ENCODE measurements at regions not wholly inside any gene's neighbourhood (a gene's known extent, or its start where the extent isn't known, plus 50 kb on each side); places are given as distances from the start of the nearest gene placed in this dataset.

DNA sequence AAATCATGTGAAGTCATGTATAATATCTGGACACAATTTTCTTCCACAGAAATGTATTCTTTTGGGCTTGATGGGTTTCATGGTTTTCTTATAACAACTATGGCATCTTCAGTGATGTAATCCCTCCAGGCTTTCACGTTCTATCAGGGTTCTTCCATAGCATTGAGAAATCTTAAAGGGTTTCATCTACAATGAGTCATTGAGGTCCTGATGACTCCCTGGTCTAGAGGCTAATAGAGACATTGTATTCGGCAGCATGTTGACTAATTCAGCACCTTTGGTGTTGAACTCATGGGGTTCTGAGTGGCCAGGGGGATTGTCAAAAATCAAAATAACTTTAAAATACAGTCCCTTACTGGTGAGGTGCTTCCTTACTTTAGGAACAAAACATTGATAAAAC, 614.0 kb upstream of the CRIM1 start:
- Mint-ChIP-seq H3K9me3 (ENCODE audit: low read depth) (peaks cover 7% of the 10 kb centered on the region), H3K36me3 (ENCODE audit: insufficient read depth) (no peaks in the 10 kb centered on the region), H3K4me1 (ENCODE audit: low read depth) (no peaks in the 10 kb centered on the region), H3K27me3 (no peaks in the 10 kb centered on the region), H3K4me3 (ENCODE audit: low read depth) (no peak overlapping the region), H3K27ac (no peak overlapping the region)
- TF ChIP-seq, protein P1, sequence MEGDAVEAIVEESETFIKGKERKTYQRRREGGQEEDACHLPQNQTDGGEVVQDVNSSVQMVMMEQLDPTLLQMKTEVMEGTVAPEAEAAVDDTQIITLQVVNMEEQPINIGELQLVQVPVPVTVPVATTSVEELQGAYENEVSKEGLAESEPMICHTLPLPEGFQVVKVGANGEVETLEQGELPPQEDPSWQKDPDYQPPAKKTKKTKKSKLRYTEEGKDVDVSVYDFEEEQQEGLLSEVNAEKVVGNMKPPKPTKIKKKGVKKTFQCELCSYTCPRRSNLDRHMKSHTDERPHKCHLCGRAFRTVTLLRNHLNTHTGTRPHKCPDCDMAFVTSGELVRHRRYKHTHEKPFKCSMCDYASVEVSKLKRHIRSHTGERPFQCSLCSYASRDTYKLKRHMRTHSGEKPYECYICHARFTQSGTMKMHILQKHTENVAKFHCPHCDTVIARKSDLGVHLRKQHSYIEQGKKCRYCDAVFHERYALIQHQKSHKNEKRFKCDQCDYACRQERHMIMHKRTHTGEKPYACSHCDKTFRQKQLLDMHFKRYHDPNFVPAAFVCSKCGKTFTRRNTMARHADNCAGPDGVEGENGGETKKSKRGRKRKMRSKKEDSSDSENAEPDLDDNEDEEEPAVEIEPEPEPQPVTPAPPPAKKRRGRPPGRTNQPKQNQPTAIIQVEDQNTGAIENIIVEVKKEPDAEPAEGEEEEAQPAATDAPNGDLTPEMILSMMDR (IDR thresholded peaks at IDR 0.05; ENCODE audit: unreplicated experiment): no peak
- DNase-seq (ENCODE audit: low spot score, unreplicated experiment): no peak

GRCh38 chr2:35731674-35732073, 623.9 kb upstream of the CRIM1 start:
- DNase-seq (ENCODE audit: low spot score, unreplicated experiment): no peak
- TF ChIP-seq, protein P1 (IDR thresholded peaks at IDR 0.05; ENCODE audit: unreplicated experiment): no peak
- H3K36me3 Mint-ChIP-seq (ENCODE audit: insufficient read depth): no peaks in the 10 kb centered on the region
- no peaks in the 10 kb centered on the region for H3K27me3 Mint-ChIP-seq
- H3K9me3 Mint-ChIP-seq (ENCODE audit: low read depth): no peaks in the 10 kb centered on the region
- no peaks in the 10 kb centered on the region for H3K4me1 Mint-ChIP-seq (ENCODE audit: low read depth)
- H3K27ac Mint-ChIP-seq: no peak overlapping the region
- H3K4me3 Mint-ChIP-seq (ENCODE audit: low read depth): no peak overlapping the region

DNA sequence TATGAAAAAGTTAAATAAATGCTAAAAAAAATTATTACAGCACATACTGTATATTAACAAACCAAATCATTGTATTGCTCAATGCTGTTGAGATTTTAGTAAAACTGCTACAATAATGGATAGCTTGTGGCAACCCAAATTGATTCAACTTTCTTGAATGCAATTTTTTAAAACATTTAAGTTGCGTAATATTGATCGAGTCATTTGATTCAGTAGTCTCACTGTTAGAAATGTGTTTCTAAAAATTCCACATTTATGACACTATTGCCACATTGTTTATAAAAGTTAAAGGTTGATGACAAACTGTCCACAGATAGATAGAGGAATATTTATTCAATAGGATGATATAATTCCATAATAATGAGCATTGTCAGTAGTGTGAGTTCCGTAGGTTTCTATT, 640.7 kb upstream of the CRIM1 start:
- no peak for DNase-seq (ENCODE audit: low spot score, unreplicated experiment)
- TF ChIP-seq, protein P1 (IDR thresholded peaks at IDR 0.05; ENCODE audit: unreplicated experiment): no peak
- Mint-ChIP-seq H3K4me3 (ENCODE audit: low read depth) (no peak overlapping the region), H3K27me3 (no peaks in the 10 kb centered on the region), H3K27ac (no peak overlapping the region), H3K4me1 (ENCODE audit: low read depth) (no peaks in the 10 kb centered on the region), H3K36me3 (ENCODE audit: insufficient read depth) (no peaks in the 10 kb centered on the region), H3K9me3 (ENCODE audit: low read depth) (no peaks in the 10 kb centered on the region)

DNA sequence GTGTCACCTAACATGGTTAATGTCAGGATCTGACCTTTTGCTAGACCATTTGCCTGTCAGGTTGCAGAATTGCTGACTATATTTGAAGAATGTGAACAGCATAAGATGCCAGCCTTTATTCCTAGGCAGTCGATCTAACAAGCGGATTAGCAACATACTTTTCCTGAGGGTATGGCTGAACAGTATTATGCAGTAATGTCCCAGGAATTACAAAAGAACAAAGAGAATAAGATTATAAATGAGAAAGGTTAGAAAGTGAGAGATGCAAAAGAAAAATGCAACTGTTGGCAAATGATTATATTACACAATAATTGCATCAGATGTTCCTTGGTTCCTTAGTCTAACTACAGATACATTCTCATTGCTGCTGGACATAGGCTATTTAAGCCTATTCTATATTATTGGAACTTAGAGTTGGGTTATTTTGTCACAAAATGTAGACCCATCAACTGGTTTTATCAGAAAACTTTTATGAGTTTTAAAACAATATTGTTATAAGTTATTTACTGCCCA, 647.1 kb upstream of the CRIM1 start:
- Mint-ChIP-seq H3K9me3 (ENCODE audit: low read depth) (no peaks in the 10 kb centered on the region), H3K27ac (no peak overlapping the region), H3K4me3 (ENCODE audit: low read depth) (no peak overlapping the region), H3K4me1 (ENCODE audit: low read depth) (no peaks in the 10 kb centered on the region), H3K36me3 (ENCODE audit: insufficient read depth) (no peaks in the 10 kb centered on the region), H3K27me3 (no peaks in the 10 kb centered on the region)
- TF ChIP-seq, protein P1 (IDR thresholded peaks at IDR 0.05; ENCODE audit: unreplicated experiment): no peak
- no peak for DNase-seq (ENCODE audit: low spot score, unreplicated experiment)

GRCh38 chr2:35688309-35688708, 667.3 kb upstream of the CRIM1 start:
- Mint-ChIP-seq H3K27me3 (no peaks in the 10 kb centered on the region), H3K9me3 (ENCODE audit: low read depth) (no peaks in the 10 kb centered on the region), H3K4me3 (ENCODE audit: low read depth) (no peak overlapping the region), H3K4me1 (ENCODE audit: low read depth) (peaks cover 1% of the 10 kb centered on the region), H3K27ac (no peak overlapping the region), H3K36me3 (ENCODE audit: insufficient read depth) (no peaks in the 10 kb centered on the region)
- DNase-seq (ENCODE audit: low spot score, unreplicated experiment): no peak
- TF ChIP-seq, protein P1 (IDR thresholded peaks at IDR 0.05; ENCODE audit: unreplicated experiment): no peak
